OCI-LY1 (cell line): ENCODE measurements at regions not wholly inside any gene's neighbourhood (a gene's known extent, or its start where the extent isn't known, plus 50 kb on each side); places are given as distances from the start of the nearest gene placed in this dataset.

Source experiments
- EZH2 ChIP-seq: fragments of 200-600 bp; sonication (generic), shearing (Covaris generic); IDR thresholded peaks from 2 replicates; pipeline ENCODE4 v1.8.0; 2017; ENCODE audit warnings: borderline replicate concordance, mixed run types, mild to moderate bottlenecking, antibody characterized with exemption, low read length, moderate library complexity, mixed read lengths
- TF ChIP-seq, protein P1 (sequence below): fragments of 200-600 bp; sonication (generic), shearing (Covaris generic); IDR thresholded peaks from 2 replicates; pipeline ENCODE4 v1.5.1; 2017; ENCODE audit warnings: mild to moderate bottlenecking, antibody characterized with exemption, low read length, moderate library complexity, mixed read lengths

- TF ChIP-seq, protein P1, sequence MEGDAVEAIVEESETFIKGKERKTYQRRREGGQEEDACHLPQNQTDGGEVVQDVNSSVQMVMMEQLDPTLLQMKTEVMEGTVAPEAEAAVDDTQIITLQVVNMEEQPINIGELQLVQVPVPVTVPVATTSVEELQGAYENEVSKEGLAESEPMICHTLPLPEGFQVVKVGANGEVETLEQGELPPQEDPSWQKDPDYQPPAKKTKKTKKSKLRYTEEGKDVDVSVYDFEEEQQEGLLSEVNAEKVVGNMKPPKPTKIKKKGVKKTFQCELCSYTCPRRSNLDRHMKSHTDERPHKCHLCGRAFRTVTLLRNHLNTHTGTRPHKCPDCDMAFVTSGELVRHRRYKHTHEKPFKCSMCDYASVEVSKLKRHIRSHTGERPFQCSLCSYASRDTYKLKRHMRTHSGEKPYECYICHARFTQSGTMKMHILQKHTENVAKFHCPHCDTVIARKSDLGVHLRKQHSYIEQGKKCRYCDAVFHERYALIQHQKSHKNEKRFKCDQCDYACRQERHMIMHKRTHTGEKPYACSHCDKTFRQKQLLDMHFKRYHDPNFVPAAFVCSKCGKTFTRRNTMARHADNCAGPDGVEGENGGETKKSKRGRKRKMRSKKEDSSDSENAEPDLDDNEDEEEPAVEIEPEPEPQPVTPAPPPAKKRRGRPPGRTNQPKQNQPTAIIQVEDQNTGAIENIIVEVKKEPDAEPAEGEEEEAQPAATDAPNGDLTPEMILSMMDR, result no peak
- TF ChIP-seq EZH2, result no peak
Measured at GRCh38 chr7:95694334-95694733, 78.0 kb upstream of the DYNC1I1 start.
